HG03139 (cell line): ENCODE measurements at regions not wholly inside any gene's neighbourhood (a gene's known extent, or its start where the extent isn't known, plus 50 kb on each side); places are given as distances from the start of the nearest gene placed in this dataset.
"Not testable (repeated sequence)": the region's sequence is repeated elsewhere in the genome, so short reads cannot be mapped to it uniquely, and the experiment has no call there.

Experiments used
- ATAC-seq: cut with Tn5 transposase; IDR thresholded peaks from one replicate; pipeline ENCODE4 v1.9.1; 2021; ENCODE audit not compliant: unreplicated experiment

DNA sequence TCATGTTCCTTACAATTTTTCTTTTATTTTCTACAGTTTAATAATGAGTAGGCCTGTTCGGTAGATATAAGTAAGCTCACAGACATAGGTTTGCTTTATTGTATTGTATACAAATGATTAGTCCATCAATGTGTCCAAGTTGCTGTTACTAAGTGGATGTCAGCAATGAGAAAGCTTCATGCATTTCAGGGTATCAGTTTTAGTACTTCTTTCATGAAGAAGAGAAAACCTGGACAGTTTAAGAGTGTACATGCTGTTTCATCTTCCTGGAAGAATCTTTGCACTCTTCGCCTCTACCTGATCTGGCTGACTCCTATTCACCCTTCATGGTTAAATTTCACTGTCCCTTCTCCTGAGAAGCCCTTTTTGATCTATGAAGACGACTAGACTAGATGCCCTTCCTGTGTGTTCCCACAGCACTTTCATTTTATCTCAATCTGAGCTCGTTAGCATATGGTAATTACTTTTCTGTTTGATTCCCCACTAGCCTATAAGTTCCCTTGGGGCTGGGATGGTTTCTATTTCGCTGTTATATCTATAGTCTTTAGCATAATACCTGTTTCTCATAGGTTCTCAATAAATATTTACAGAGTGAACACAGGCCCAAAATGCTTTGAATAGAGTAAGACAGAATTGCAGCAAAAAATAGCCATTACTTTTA is 70.7 kb downstream of the CETN3 start:
- peak; percentile 89 for ATAC-seq

DNA sequence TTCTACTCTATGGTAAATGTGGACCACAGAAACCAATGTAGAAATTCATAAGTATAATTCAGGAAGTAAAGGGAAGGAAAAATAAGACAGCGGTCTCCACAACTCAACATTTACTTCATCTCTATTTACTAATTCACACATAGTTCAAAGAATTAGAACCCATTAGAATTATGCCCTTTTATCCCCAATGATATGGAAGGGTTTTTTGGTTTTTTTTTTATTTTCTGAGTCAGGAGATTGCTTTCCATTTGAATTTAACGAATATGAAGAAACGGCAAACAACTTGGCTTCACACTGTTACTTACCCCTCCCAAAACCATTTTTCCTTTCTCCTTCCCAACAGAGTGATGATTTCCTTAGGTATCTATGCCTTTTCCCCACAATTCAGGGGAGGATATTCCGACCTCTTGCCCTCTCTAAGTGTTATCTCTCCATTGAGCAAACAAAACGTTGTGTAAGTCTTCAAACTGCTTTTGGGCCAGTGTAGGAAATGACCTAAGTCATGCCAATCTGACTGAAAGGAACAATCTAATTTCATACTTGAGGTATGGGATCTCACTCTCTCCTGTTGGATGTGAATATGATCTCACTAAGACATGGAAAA is 72.0 kb downstream of the CETN3 start:
- no peak for ATAC-seq

DNA sequence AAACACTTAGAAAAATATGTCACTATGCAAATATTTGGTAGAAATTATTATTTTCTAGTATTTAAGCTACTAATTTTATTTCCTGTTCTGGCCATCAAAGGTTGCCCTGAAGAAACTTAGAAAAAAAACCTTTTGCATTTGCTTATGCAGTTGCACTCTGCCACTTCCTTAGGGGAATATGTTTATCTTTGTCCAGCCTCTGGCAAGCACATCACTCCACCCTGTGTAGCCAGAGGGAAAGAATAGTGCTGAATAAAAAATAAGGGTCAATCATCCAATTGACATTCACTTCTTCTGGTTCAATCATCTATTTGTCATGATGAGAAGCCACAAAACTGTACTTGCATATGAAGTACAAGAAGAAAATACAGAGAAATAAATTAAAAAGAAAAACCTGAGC is 72.8 kb downstream of the CETN3 start:
- ATAC-seq: no peak

DNA sequence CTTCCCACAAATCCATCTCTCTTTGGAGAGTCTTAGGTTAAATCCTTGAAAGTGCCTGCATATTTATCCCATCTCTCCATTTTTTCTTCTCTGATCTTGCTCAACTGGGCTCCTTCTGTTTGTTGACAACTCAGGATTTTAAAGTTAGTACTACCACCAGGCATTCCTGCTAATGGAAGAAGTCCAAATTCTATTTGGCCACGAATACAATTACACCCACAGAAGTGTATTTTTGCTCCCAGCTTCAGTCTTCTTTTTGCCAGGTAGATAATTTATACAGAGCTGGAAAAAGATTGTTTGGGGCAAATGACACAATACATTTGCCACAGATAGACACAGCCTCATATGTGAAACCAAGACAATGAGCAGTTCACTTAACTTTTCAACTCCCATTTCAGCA is 74.8 kb downstream of the CETN3 start:
- no peak for ATAC-seq

DNA sequence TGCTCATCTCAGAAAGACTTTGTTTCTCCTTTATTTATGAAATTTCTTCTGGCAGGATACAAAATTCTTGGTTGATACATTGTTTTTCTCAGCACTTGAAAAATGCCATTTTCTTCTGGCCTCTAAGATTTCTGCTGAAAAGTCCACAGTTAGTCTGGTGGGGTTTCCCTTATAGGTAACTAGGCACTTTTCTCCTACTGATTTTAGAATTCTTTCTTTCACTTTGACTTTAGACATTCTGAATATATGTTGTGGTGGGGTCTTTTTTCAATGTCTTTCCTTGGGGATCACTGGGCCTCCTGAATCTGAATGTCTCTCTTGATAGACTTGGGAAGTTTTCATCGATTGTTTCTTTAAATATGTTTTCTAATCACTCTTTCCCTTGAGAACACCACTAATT is 79.6 kb downstream of the CETN3 start:
- no peak for ATAC-seq

DNA sequence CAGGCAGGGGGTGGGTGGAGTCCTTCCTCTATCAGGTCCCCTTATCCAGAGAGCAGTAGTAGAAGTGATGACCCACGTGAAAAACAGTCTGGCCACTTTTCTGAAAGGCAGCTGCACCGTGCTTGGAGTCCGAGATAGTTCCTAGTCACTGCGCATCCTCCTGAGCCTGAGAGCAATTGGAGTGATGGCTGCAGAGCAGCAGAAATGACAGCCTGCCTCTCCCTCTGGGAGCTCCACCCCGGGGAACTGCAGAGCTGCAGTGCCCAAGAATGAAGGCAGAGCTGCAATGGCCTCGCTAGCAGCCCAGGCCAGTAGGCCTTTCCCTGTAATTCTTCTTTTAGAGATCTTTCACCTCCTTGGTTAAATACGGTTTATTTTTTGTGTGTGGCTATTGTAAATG is 82.6 kb downstream of the CETN3 start:
- no peak for ATAC-seq

DNA sequence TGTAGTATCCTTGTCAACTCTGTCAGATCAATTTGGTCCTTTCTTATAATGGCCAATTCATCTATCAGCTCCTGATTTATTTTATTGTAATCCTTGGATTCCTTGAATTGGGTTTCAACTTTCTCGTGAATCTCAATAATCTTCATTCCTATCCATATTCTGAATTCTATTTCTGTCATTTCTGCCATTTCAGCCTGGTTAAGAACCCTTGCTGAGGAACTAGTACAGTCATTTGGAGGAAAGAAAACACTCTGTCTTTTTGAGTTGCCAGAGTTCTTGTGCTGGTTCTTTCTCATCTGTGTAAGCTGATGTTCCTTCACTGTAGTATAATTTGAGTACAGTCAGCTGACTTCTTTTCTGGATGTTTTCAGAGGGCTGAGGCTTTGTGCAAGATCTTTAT is 84.5 kb downstream of the CETN3 start:
- no peak for ATAC-seq

DNA sequence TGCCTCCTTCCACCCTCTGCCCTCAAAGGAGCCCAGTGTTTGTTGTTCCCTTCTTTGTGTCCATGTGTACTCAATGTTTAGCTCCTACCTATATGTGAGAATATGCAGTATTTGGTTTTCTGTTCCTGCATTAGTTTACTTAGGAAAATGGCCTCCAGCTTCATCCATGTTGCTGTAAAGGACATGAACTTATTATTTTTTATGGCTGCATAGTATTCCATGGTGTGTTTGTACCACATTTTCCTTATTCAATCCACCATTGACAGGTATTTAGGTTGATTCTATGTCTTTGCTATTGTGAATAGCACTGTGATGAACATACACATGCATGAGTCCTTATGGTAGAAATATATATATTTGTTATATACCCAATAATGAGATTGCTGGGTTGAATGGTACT is 89.2 kb downstream of the CETN3 start:
- ATAC-seq: not testable (repeated sequence)

DNA sequence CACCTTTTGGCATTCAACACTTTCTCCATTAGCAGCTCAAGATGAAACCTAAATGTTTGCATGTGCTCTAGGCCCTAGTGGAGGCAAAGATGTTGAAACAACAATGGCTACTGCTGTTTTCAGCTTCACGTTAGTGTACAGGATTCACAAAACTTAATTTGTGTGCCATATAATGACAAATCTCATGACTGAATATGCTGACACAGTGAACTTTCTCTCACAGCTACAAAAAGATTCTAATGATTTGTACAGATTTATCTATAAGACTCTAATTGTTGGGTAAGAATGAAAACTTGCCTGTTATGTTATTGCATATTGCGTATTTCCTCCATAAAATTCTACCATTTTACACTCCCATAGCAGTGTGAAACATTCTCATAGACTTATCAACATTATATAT is 97.5 kb downstream of the CETN3 start:
- ATAC-seq: no peak

DNA sequence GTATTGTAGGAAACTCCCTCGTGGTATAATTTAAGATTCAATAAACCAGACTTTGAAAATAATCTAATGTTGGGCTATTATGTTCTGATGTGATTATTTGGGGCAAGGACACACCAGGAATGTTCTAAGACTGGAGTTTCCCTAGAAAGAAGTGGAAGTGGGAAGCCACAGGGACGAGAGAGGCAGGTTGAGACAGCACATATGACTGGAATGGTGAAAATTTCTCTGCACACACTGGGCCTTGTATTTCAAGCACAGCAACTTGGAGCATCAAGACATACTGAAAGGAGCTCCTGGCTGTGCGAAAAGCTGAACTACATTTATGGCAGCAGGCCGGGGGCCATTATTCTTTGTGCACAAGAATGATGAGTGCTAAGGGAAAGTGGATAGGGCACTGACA is 98.2 kb downstream of the CETN3 start:
- no peak for ATAC-seq

DNA sequence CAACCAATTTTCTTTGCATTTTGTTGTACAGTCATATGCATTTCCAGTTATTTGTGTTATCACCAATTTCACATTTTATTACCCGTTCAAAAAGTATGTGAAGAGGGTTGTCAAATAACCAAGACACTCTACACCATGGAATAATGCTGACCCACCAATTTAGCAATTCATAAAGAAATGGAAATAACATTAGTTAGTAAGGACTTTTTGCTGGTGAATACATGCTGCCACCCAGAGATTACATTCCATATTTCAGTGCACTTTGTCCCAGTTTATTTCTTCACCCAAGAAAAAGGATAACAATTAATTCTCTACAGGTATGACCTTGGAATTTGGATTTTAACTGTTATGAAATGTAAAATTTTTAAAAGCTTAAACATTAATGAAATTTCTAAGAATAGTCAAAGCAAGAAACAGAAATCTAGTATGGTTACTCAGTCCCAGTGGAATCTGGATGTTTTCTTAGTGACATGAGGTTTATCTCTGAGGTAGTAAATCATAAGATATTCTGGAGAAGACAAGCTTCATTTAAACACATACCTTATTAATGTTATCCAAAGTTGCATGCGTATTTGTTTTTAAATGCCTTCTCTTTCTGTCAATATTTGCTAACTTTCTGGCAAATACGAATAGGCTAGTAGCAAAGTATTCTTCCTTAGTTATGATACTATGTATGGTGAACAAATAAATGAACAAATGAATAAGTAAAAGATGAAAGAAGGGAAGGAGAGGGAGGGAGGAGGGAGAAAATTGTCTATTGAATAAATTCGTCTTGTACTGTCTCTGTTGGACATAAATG is 100.6 kb downstream of the CETN3 start:
- no peak for ATAC-seq

DNA sequence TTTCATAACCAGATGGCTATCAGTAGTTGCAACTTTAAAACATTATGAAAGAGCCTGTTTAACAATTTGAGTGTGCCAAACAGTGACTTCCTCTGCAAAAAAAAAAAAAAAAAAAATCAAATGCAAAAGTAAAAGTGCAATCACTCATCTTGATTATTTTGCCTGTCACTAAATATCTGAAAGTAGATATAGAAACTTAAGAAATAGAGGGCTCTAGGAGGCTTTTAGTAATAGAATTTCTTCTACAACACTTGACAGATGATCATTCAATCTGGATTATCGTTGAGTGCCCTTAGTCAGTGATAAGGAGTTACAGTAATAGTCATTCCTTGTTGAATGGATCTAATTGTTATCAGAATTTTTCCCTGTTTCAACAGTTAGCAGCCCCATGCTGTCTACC is 101.8 kb downstream of the CETN3 start:
- no peak for ATAC-seq

DNA sequence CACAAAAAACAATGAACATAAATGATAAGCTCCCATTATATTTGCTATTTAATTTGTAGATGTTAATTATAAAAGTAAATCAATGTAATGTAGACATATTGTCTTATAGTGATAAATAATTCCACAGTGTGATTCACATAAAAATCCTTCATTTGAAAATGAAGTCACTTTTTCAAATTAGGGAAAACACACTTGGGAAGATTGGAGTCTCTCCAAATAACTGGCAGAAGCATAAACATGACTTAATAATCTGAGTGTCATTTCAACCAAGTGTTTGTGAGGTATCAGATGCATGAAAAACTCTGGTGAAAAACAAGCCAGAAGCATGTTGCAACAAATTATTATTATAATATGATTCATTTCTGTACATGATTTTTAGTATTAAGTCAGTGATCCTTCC is 102.2 kb downstream of the CETN3 start:
- ATAC-seq: no peak

DNA sequence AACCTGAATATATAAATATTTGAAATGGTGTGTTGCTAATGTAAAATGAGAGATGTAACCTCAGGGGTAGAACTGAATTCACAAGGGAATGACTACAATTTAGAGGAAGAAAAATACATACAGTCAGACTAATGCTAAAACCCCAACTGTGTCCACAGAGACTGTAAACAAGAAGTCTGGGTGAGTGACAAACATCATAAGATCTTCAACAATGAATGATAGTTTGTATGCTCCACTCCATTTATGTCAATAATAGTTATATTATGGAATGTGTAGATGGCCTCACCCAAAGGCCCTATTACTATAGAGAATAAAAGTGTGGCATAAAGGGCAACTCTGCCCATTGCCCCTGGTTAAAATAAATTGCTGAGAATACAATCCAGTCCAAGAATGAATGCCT is 102.9 kb downstream of the CETN3 start:
- ATAC-seq: no peak

DNA sequence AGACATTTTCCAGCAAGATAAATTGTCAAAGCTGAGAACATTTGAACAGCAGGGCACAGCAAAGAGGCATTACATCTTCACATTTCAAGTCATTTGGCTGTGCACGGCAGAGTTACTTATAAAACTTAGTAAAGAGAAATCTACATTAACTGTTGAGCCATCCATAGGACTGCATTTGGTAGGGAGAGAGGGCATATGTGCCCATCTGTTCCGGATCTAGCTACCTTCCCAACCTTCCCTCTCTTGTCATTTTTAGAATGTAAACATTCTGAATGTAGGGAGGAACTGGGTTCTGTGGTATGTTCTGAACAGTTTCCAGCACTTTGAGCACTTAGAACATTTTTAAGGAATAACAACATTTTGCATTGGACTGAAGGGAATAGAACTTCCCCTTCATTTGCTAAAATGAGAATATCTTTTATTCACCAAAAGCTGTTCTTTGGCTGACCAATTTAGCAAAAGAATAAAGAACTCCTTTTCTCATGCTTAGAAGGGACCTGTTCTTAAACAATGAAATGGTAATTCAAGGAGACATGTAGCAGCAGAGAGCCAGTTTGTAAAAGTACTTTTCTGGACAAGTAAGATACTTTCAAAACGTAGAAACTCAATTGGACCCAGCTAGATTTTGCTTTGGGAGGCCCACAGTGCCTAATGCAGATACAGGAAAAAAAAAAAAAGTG is 104.4 kb downstream of the CETN3 start:
- ATAC-seq: no peak

DNA sequence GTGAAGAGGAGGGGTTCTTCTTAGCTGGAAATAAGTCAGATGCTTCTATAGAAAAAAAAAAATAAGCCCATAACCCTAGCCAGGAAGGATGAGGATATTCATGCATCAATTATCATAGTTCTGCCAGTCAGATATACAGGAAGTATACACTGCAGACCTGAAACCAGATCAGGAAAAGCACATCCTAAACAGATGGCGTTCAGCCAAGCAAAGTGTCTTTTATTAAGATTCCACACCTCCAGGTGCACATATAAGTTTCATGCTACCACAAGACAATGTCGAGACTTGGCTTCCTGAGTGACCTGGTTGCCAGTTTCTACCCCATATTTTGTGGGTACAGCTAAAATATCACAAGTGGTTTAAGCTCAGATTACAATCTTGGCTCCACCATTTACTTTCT is 108.3 kb downstream of the CETN3 start:
- peak; percentile 69 for ATAC-seq

DNA sequence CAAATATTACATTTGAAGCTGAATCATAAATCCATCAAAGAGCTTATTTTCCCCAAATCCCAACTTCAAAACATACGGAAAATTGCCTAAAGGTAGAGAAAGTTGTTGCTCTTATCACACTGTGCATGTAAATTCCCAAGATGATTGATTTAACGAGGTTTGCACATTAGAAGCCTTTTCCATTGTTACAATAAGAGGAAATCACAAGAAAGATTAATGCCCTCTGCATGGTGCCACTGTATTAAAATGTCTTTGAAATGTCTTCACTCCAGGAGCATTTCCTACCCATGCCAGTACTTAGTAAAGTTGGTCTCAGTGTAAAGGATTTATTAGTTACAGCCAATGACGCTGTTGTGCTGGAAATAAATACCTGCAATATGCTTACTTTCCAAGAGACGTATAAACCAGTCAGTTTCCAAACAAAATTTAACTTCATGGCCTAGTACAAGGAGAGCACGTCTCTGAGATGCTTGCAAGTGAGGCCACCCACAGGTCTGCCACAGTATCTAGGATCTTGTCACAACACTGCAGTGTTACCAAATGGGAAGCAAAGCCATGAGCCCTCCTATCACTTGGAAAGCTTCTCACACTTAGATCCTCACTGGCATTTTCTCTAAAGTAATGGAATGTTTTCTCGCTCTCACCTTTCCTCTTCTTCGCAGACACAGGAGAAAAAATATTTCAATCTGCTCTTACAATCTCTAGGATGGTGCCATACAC is 112.4 kb downstream of the CETN3 start:
- no peak for ATAC-seq

DNA sequence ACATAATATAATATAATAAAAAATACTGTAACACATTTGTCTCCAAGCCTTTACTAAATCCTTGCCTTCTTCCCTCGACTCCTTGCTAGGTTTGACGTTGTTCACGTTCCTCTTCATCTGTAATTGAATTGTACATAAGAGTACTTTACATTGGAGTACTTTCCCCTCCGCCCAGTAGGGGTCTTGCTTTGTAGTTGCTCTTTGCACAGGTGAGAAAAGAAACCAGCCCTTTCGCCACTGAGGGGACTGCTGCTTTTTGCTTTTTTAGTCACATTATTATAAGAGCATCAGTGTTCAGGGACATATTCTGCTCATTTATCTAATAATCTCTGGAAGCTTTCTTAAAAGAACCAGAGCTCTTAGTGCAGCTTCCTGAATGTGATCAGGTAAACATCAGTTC is 115.0 kb downstream of the CETN3 start:
- no peak for ATAC-seq

DNA sequence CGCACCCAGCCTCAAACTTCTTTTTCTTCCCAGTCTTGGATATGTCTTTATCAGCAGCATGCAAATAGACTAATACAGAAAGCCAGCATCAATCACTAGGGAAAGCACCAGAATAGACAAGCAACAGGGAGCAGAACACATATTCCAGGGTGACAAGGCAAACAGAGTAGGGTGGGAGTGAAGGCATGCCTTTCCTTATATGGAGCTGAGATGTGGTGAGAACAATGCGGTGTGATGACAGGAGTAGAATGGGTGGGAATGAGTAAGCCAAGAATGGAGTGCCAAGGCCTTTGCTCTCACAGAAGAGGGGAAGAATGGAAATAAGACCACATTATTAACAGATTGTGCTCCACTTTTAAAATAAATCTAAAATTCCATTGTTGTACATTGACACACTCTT is 115.6 kb downstream of the CETN3 start:
- no peak for ATAC-seq

DNA sequence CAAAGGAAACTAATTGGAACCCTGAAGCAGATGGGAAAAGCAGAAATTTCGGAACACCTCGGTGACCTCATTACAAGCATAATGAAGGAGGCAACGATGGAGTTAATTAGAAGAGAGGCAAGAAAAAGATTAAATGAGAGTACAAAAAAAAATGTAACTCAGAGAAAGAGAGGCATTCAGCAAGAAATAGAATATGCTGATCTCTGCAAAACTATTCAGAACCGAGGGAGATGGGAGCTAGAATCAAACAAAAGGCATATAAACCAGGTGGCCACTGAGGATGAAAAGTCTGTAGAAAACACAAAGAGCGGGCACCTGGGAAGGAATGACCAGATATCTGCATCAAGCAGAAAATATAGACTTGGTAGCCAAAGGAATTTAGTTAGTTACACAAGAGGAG is 118.9 kb downstream of the CETN3 start:
- no peak for ATAC-seq

DNA sequence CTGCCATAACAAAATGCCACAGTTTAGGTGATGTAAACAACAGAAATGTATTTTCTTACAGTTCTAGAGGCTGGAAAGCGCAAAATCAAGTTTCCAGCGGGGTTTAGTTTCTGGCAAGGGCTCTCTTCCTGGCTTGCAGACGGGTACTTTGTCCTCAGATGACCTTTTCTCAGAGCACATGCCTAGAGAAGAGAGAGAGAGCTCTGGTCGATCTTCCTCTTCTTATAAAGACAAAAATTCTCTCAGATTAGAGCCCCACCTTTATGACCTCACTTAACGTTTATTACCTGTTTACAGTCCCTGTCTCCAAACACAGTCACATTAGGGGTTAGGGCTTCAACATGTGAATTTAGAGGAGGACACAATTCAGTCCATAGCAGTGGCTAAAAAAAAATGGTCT is 119.7 kb downstream of the CETN3 start:
- no peak for ATAC-seq
